ENCODE measurements at regions not wholly inside any gene's neighbourhood (a gene's known extent, or its start where the extent isn't known, plus 50 kb on each side); places are given as distances from the start of the nearest gene placed in this dataset.

DNA sequence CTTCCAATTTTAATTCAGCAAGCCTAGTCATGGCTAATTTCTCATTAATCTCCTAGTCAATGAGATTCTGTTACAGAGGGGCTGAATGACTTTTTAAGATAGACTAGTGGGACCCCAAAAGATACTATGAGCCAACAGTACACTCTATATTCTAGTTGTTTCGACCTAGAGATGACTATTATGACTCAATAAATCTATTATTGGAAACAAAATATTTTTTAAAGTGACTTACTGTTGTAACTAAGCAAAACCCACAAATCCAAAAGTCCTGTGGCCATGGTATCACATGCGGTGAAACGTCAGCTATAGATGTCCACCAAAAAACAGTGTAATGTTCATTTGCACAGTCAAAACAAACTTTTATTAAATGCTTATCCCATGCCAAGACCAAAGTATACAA lies 95.3 kb upstream of the ADO start:
- no peak for DNase-seq (ENCODE audit: low read depth)

DNA sequence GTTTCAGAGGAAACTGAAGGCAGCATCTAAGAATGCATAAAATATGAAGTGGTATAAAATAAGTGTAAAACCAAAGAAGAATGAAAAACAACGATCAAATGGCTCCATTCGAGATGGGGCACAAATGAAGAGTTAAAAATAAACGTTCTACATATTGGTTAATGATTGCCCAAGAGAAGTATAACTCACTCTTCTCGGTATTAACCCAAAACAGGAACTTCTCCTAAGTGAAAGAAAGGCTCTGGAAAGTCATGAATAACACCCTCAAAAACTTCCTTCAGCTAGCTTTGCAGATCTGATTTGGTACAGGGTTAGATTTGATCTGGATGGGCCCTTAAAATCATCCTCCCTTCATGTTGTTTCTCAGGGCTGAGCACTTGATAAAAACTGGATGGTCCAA lies 94.3 kb upstream of the ADO start:
- DNase-seq (ENCODE audit: low read depth) = no peak

DNA sequence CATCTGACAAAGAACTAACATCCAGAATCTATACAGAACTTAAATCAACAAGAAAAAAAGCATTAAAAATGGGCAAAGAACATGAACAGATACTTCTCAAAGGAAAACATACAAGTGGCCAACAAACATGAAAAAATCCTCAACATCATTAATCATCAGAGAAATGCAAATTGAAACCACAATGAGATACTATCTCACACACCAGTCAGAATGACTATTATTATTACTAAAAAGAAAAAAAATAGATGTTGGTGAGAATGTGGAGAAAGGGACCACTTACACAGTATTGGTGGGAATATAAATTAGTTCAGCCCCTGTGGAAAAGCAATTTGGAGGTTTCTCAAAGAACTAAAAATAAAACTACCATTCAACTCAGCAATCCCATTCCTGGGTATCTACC lies 89.1 kb upstream of the ADO start:
- DNase-seq (ENCODE audit: low read depth) = no peak

DNA sequence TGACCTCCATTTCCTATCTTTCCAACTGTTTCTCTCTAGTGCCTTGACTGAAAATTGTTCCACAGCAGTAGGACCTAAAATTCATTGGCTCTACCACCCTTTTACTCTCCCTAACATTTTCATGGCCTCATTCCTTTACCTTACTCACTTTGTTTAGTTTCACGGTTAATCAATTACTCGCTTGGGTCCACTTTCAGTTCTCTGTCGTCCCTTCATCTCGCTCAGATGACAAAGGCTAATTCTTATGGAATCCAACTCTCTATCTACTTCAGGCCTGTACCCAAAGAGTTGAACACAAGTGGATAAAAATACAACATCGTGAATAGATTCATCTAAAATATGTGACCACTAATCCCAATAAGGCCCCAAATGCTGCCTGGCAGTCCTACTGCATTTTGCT lies 85.9 kb upstream of the ADO start:
- no peak for DNase-seq (ENCODE audit: low read depth)

DNA sequence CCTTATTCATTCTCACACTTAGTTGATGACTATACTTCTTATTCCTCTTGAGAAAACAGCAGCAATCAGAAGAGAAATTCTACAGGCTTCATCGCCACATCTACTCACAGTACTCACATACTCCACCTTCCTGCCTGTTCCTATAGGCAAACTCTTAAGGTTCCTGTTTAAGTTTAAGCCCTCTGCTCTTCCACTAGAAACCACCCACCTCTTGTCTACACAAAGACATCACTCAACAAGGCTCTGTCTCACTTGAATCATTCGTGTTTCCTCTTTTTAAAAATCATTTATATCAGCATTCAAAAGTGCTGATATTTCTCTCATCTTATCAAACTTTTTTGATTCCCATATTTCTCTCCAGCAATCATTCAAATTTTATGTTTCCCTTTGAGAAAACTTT lies 85.5 kb upstream of the ADO start:
- no peak for DNase-seq (ENCODE audit: low read depth)

DNA sequence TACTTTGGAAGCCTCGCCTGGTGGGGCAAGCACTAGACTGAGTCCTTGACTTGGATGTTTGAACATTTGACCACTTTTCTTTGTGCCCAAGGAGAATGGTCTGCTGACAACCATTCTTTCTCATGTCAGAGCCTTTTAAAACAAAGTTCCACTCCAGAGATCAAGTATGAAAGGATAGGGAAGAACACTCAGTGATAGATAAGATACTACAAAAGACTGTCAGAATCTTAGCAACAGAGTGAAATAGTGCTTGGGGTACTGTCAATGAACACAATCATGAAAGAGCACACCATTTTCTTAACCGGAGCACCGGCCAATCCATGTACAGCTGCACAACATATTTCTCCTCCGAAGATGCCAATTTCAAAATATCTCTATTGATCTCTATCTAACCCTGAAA lies 82.8 kb upstream of the ADO start:
- no peak for DNase-seq (ENCODE audit: low read depth)

DNA sequence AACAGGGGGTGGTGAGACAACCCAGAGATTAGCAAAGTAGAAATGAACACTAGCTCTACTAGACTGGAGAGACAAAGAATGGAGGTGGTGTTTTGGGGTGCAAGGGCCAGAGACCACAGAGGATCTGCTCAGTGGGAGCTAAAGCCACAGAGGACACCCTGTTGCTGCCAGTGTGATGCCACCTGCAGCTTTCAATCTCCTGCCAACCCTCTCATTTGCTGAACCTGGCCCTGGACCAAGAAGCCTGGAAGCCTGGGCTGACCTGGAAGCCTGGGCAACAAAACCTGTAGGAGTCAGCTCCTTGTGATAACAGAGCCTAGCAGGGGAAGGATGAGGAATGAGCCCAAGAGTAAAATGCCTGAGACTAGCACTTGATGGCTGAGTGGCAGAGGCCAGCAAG lies 81.1 kb upstream of the ADO start:
- no peak for DNase-seq (ENCODE audit: low read depth)

DNA sequence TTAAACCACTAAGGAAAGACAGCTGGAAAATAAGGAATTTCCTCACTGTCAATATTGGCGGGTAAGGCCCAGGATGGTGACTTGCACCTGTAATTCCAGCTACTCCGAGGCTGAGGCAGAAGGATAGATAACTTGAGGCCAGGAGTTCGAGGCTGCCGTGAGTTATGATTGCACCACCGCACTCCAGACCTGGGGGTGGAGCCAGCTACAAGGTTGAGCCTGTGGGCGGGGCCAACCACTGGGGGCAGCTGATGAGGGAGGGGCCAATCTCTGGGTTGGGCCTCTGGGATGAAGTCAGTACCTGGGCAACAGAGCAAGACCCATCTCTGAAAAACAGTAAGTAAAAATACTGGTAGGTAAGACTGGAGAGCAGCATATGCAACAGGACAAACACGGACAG lies 80.1 kb upstream of the ADO start:
- no peak for DNase-seq (ENCODE audit: low read depth)

DNA sequence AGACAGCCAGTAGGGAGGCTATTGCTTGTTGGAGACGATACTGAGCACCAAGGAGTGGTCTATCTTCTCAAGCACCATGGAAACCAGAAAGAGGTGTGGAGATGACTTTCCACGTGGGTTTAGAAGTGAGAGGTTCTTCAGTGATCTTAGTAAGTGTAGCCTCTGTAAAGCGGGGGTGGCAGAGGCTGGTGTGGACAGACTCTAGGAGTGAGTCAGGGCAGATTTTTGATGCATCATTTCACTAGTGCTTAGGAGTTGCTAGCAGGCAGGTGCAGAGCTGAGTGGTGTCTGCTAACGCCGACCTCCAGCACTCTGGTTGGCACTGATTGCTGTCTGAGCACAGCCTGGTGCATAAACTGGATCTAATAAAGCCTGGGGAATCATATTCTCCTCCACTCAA lies 78.4 kb upstream of the ADO start:
- no peak for DNase-seq (ENCODE audit: low read depth)

DNA sequence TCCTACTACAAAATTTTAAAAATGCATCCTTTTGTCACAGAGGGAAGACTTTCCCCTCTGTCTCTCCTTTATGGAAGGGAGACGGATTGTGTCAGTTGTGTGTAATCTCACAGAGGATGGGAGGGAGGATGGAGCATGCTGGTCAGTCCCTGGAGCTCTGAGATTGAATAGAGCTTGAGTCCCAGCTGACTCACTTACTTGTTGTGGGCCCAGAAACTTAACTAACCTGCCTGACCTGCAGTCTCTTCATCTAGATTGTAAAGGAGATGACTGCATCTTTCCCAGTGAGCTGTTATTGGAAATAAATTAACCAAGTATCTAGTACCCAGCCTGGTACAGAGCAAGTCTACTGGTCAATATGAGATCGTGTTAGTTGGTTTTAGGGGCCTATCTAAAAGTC lies 77.9 kb upstream of the ADO start:
- no peak for DNase-seq (ENCODE audit: low read depth)

DNA sequence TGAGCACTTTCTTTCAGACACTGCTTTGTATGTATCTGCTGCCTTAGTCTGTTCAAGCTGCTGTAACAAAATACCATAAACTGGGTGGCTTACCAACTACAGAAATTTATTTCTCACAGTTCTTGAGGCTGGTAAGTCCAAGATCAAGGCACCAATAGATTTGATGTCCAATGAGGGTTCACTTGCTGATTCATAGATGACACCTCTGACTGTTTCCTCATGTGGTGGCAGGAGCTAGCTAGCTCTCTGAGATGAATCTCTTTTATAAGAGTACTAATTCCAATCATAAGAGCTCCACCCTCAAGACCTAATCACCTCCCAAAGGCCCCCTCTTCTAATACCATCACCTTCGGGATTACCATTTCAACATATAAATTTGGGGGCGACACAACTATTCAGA lies 76.6 kb upstream of the ADO start:
- no peak for DNase-seq (ENCODE audit: low read depth)

DNA sequence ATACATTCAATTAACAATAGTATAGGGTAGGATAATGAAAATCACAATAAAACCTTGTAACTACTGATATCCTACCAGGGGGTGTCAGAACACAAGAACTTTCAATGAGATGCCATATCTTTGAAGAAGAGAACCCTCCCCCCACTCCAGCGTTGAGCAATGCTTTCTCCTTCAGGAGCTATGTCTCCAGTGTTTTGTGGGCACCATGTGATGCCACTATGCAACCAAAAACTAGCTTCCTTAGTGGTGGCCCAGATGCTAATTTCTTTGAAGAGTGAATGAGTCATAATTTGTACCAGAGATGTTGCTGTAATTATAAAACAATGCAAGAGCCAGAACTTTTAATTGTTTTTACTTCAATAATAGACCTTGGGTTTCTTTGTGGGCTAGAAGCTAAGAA lies 76.0 kb upstream of the ADO start:
- DNase-seq (ENCODE audit: low read depth) = no peak

DNA sequence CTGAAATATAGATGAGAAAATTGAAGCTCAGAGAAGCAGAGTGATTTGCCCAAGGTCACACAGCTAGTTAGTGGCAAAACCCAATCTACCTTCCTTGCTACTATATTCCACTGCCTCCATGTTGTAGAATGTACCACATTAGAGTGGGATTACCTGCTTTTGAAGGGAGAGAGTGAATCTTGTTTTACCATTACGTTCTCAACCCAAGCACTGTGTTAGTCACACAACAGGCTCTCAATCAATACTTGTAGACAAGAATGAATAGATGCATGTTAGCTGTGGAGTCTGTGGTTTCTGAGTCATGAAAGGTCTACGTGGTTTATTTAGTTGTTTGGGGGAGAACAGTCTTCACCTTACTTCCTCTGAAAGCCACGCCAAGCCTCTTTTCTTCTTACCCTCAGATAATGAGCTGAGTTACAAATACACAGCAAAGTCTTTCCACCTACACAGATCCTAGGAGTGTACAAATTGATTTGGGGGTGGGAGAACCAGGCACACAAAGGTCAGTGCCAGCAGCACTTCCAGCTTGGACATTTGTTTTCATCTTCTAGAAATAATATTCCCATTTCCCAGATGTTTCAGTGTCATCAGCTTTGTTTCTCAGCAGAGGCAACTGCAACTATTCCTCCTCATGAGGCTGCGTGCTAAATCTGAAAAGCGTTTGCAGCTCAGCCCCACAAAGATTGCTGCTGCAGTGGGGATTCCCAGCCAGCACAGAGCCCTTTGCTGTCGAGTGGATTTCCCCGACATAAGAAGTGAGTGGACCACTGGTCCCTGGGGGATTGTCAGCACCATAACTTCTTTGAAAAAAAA lies 71.5 kb upstream of the ADO start:
- peak; percentile 5 for DNase-seq (ENCODE audit: low read depth)

DNA sequence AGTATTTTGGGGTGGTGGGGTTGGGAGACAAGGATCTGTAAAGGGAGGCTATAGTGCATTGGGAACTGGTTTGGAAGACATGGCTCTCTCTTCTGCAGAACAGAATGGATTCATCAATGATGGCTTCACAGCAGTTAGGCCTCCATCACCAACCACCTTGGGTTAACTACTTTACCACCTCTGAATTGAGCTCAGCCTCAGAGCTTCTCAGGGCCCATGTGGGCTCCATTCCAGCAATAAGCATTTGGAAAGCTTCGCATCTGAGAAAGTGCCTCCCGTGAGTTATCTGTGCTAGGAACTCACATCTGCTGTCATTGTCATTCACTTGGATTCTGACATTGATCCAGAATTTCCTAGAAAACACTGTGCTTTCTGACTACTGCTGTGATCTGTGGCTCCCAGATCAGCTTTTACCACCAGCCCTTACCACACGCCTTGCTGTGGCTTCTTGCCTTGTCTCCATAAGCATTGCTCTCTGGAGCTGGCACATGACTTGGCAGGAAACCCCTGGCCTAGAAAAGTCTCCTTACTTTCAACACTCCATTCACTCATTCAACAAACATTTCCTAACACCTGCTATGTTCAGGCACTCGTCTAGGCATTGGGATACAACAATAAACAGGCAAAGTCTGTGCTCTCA lies 70.7 kb upstream of the ADO start:
- DNase-seq (ENCODE audit: low read depth) = no peak

DNA sequence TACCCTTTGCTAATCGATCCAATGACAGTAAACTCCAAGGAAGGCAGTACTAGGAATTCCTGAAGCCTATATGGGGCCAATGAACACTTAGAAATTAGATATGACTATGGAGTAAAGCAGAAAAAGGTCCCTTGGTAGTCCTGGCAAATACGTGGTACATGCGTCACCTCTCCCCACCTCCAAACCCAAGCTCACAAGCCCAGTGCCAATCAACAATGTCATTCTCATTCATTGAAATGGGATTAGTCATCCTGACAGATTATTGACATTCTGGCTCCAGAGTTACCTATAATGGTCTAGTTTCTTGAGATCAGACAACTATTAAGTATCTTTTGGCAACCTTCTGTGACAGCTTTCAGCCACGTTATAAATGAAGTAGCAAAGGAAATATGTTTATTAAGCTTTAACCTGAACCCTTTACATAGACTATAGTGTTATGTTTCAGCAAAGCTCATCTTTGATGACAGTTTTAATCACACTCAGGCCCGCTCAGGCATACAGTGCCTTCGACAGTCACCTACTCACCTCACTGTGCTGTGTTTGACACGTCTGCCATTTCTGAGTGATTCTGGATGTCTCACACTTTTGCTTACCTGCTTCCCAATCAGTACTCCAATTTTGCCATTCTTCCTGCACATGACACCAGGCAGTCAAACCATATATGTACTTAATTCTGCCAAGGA lies 69.6 kb upstream of the ADO start:
- DNase-seq (ENCODE audit: low read depth) = no peak

DNA sequence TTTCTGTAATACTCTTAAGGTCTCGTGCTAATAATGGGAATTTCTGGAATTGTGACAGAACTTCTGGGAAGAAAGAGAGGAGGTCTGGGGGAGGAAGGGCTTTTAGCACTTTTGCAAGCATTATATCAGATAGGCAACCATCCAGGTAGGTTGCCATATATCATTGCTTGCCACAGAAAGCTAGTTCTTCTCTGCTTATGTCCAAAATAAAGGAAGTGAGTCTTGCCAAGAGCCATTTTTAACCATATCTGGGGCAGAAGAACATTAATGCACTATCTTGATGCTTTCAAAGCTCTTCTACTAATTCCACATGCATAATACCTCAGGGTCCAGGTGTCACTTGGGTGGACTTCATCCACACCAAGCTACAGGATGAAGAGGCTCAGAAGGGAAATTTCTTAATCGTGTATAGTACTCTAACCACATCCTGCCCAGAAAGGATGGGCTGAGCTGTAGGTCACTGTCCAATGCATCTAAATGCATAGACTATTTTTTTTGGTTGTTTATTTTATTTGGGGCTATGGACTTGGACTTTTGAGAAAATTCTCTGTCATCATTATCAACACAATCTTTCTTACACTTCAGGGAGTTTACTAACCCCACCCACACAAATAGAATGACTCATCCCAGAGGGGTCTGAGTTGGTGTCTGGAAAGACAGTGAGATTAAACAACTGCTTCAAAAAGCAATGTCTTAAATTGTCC lies 68.9 kb upstream of the ADO start:
- peak; percentile 2 for DNase-seq (ENCODE audit: low read depth)

DNA sequence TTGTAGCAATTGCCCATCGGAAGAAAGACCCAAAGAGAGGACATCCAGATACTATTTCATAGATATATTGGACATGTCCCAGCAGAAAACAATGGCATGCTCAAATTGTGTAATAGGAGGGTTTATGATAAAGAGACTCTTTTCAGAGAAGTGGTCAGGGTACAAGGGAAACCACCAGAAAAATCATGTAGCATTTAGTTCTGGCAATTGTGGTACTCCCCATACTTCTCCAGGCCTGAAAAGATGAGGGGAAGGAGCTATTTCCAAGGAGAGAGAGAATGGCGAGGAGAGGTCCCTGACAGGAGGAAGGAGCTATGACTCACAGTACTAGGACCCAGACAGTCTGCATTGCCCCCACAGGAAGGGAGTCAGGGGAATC lies 68.4 kb upstream of the ADO start:
- DNase-seq (ENCODE audit: low read depth) = no peak

DNA sequence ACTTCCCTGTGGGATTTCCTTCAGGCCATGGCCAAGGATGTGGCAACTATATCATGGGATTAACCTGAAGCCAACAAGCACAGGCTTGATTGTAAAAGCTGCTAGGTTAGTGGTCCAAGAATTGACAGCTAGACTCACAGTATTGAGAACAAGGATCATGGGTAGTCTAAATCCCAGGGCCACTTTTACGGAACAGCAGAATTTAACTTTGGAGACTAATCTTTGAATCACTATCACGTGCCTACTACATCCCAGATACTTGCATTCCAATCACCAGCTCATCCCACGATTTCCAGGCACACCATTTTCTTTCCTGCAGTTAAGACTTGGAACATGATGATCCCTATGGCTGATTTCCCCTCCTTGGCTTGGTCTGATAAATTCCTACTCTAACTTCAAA lies 65.6 kb upstream of the ADO start:
- no peak for DNase-seq (ENCODE audit: low read depth)

DNA sequence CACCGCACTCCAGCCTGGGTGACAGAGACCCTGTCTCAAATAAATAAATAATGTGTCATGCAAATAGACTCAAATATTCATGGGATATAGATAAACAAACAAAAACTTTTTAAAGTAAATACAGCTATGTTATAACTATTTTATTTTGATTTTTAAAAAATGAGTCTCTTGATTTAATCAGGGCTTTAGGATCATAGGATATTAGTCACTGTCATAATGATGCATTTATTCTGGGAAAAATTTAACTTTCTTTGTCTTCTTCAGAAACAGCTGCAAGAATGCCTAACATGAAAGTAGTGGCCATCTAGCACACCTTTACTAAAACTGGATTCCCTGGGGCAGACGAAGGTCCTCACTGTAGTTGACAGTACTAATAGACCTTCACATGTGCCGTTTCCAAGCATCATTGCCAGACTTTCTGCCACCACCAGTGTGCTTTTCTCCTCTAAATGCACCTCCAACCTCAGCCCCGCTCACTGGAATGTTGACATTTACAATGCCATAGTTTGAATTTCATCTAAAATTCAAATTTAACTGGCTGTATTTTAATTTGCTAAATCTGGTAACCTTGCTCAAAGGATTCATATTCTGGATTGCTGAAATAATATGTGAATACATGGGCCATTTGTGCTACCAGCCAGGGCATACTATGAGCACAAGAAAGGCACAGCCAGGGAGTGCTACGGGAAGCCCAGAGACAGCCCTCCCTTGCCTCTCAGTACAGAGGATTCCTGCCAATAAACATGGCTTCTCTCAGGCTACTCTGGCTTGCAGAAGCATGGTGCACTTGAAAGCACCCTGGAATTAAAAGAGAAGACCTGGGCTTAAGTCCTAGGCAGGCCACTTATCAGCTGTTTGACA lies 63.4 kb upstream of the ADO start:
- DNase-seq (ENCODE audit: low read depth) = no peak

DNA sequence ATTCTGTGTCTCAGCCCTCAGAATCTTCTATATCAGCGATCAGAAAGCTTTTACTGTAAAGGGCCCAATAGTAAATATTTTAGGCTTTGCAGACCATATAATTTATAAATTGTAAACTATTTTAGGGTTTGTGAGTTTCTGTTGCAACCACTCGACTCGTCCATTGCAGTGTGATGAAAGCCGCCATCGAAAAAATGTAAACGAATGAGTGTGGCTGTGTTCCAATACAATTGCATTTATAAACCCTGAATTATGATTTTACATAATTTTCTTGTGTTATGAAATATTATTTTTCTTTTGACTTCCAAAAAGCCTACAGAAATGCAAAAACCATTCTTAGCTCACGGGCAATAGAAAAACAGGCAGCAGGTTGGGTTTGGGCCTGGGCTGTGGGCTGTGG lies 62.5 kb upstream of the ADO start:
- DNase-seq (ENCODE audit: low read depth) = no peak

DNA sequence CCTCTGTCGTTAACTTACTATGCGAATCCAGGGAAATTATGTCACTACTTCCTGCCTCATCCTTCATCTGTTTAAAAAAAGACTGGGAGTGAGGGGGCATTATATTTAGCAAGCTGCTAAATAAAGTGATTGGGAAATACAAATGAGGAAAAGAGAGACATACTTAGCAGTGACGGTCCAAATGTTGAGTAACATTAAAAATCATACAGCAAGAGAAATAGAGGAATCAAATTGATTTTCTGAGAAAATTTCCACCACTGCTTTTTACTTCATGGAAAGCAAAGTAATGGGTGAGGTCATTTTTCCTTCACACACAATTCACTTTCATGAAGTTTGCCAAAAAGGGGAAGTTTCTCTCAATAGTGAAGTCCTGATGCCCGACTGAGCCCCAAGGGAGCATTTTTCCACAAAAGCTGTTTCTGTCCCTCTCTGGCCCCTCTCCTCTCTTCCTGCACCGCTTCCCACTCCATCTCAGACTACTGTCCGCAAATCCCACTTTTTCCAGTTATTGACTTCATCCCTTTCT lies 61.9 kb upstream of the ADO start:
- DNase-seq (ENCODE audit: low read depth) = no peak

DNA sequence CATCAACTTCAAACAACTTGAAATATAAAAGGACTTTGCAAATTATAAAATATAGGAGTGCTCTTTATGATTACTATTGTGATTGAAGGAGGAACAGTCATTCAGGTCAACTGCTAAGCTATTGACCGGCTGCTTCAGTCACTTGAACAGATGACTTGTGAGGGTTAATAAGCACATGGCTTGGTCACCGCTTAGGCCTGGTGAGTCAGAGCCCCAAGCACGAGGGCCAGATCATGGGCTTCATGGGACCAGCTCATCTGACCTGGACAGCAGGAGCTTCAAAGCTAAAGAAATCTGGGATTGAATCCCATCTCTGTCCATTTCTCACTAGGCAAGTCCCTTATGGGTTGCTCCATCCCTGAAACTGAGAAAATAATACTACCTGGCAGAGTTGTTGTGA lies 60.4 kb upstream of the ADO start:
- DNase-seq (ENCODE audit: low read depth) = peak; percentile 12

Data from HS-27A (cell line).